HG03439 (cell line): ENCODE measurements at regions not wholly inside any gene's neighbourhood (a gene's known extent, or its start where the extent isn't known, plus 50 kb on each side); places are given as distances from the start of the nearest gene placed in this dataset.

Experiments used
- ATAC-seq: cut with Tn5 transposase; IDR thresholded peaks from one replicate; pipeline ENCODE4 v1.9.1; 2021; ENCODE audit warnings: mild to moderate bottlenecking, moderate library complexity; ENCODE audit not compliant: unreplicated experiment

- no peak for ATAC-seq
These were observed 331.1 kb downstream of the MLLT3 start for GRCh38 chr9:20291201-20291600.

GRCh38 chr9:20290257-20290656, 332.0 kb downstream of the MLLT3 start:
- ATAC-seq = no peak

DNA sequence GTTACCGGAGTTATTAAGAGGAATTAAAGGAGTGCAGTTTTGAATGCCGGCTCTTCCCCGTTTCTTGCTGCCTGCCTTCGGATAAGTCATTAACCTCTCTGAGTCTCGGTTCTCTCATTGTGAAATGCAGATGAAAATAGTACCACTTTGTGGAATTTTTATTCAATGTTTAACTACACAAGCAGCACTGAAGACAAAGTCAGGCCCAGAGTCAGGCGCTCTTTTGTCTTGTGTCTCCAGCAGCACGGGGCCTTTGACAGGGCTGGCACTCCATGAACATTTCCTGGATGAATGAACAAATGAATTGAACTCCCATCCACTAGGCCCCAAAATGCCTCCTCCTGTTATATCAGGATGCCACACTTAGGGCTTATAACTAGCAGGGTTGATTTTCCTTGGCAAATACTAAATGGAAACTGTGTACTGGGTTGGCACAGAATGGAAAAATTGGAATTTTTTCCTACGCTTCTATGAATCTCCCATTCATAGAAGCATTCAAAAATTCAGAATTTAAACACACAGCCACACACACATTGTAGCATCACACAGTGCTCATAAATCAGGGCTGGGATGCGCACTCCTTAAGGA, 332.8 kb downstream of the MLLT3 start:
- ATAC-seq = no peak

DNA sequence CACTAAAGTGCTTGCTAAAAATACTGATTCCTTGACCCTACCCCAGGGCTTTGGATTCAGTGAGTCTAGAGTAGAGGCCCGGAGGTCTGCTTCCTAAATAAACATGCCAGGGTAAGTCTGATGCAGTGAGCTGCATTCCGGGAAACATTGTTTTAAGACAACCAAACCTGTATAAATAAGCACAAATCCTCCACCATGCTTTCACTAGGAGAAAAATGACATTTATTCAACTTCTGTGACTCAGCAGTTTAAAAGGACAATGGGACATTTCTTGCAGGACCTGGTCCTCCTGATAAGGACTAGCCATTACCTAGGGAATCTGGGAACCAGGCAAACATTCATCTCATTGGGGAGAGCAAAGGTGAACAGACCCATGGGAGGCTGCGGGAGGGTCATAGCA, 335.3 kb downstream of the MLLT3 start:
- no peak for ATAC-seq

DNA sequence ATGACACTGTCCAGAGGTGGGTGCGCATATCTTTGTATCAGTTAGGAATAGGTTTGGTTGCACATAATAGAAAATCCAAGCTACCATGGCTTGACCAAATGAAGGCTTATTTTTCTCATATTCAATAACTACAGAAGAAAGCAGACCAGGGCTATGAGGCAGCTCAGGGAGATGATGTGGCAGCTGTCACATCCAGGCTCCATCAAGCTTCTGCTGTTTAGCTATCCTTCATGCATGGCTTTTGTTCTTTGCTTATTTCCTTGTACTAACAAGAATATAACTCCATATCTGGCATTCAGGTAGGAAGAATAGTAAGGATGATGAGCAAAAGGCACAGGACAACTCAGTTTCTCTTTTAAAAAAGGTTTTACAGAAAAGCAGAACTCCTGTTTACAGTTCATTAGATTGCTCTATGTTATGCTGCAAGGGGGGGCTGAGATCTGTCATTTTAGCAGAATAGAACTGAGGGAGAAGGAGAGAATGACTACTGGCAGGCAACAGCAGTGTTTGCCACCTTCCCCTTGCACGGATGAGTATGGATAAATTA, 336.1 kb downstream of the MLLT3 start:
- ATAC-seq = no peak

GRCh38 chr9:20284601-20285289, 337.6 kb downstream of the MLLT3 start:
- no peak for ATAC-seq

DNA sequence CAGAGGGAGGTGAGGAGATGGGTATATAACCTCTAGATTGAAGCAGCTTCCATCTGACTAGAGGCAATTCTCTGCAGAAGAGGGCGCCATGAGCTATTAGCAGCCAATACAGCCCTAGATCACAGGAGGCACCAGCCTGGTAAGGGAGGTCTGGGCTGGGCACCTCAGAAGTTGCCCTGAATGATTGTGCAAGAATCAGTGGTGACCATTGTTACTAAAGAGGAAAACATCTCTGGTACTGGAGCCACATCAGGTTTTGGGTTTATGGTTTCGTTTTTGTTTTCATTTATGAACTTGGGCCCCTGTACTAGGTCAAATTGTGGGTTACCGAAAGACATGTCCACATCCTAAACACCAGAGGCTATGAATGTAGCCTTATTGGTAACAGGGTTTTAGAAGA, 342.0 kb downstream of the MLLT3 start:
- ATAC-seq = no peak

DNA sequence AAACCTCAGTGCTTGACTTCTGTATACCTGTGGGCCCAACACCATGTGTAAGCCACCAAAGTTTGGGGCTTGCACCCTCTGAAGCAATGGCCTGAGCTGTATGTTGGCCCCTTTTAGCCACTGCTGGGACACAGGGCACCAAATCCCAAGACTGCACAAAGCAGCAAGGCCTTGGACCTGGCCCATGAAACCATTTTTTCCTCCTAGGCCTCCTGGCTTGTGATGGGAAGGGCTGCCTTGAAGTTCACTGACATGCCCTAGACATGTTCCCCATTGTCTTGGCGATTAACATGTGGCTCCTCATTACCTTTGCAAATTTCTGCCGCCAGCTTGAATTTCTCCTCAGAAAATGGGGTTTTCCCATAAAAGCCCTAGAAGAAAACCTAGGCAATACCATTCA, 345.5 kb downstream of the MLLT3 start:
- no peak for ATAC-seq

DNA sequence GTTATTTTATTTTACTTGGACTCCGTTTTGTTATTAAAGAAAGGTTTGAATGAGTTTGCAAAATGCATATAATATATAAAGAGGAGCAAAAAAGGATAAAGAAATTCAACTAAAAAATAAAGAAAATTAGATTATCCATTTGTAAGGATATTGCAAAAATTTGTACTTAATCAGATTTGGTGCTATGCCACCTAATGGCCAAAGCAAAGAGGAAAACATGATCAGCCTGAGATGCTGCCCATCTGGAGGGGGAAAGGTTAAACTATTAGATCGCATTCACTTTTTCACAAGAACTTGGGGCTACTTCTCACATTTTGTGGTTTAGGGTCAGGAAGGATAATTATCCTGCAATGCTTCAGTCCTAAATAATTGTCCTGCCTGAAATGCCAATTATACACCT, 350.6 kb downstream of the MLLT3 start:
- no peak for ATAC-seq

DNA sequence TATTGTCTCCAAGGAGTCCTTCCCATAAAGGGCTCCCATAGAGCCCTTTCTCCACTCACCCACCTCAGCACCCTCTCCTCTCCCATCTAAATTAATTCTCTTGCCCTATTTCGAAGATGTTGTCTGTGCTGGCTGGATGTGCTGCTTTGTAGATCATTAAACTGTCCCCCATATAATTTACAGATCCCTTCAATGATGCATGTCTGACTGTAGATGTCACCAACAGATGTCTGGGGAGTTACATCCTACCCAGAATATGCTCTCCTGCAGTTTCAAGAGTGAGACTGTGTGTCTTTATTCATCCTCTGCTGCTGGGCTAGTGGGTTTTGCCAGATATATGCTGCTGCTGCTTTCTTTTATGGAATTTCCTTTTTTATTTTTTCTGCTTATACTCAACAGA, 351.2 kb downstream of the MLLT3 start:
- no peak for ATAC-seq

- no peak for ATAC-seq
These were observed 352.1 kb downstream of the MLLT3 start for GRCh38 chr9:20270161-20270560.

GRCh38 chr9:20269620-20270019, 352.7 kb downstream of the MLLT3 start:
- no peak for ATAC-seq

DNA sequence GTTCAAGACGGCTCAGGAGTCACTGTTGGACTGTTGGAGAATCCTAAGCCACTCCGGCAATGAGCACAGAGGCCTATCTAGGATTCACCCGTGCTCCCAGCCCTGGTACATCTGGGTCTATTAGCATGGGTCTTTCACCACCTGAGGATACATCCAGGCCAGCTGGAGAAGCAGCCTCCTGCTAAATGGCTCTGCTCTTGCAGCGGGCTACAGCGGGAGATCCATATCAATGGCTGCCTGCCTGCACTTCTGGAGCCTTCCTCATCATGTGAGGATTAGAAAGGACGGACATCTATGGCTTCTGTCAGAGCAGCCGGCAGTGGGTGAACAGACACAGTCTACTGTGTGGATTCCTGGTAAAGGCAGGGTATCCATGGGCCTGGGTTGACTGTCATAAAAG, 357.4 kb downstream of the MLLT3 start:
- ATAC-seq = no peak

GRCh38 chr9:20262611-20263010, 359.7 kb downstream of the MLLT3 start:
- ATAC-seq = no peak

DNA sequence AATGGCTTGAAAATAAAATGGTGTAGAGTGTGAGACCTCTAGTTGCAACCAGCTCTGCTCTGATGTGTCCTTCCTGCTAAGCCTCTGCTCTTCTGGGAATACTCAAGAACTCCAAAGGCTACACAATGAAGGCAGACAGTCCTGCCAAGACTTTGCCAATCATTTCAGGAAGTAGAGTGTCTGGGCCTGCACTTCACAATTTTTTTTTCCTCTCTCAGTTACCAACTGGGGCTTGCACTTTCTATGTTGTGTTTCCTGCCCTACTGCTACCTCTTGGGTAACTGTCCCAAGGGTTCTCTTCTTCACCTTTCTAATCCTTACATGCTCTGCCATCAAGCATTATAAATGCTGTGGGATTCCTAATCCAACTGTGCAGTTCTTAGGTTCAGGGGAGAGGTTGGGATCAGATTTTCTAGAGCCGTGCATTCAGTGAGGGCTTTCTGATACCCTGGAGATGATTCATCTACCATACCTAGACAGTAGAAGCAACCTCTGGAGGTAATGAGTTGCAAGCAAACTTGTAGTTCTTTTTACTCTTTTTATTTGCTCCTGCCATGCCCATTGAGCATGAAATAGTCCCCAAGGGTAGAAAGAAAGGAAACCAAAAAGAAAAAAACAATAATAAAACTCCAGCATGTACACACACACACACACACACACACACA, 365.9 kb downstream of the MLLT3 start:
- no peak for ATAC-seq

GRCh38 chr9:20255052-20255451, 367.2 kb downstream of the MLLT3 start:
- no peak for ATAC-seq

DNA sequence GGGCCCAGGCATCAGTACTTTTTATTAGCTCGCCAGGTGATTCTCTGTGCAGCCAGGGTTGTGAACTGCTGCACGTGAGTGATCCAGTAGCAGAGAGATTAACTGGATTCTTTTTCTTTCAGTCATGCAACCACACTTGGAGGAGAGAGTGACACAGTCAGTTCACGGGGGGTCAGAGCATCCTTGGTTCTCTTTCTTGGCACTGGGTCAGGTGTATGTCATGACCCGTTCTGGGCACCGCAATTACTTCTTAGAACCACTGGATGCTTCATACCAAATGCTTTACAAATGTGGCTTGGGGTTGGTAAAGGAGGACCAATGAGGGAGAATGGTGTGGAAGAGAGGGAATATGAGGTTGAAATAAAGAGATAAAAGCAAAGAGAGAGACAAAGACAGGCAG, 368.7 kb downstream of the MLLT3 start:
- no peak for ATAC-seq

DNA sequence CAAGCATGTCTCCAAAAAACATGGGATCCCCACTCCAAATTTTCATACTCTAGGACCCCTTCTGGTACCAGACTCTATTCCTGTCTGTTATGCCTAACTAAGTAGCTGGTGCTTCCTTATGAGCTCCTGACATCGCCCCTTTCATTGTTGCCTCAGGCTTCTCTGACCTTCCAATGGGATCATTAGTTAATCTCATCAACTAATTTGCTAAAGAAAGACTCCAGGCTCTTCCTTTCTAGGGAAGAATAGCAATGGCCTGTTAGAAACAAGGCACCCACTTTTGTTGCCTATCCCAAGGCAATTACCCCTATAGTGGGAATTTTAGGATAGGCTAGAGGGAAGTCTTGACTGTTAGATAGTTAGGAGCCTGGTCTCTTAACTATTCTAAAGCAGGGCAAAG, 369.5 kb downstream of the MLLT3 start:
- no peak for ATAC-seq

- ATAC-seq = no peak
These were observed 371.5 kb downstream of the MLLT3 start for GRCh38 chr9:20250791-20251190.

DNA sequence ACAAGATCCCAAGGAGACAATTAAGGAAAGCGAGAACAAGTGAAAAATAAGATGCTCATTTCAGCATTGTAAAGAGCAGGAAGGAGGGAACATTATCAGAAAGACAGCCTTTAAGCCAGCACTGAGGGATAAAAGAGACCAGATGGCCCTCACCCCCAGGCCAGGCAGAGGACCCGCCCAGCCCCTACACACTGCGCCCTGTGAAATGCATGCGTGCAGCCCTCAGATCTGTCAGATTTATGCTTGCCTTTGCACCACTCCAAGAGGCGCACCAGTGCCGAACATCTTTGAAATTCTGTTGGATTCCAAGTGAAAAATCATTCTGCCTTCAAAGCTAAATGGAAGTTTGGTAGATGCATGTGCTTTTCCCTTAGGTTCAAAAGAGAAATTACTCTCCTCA, 378.0 kb downstream of the MLLT3 start:
- ATAC-seq = no peak

DNA sequence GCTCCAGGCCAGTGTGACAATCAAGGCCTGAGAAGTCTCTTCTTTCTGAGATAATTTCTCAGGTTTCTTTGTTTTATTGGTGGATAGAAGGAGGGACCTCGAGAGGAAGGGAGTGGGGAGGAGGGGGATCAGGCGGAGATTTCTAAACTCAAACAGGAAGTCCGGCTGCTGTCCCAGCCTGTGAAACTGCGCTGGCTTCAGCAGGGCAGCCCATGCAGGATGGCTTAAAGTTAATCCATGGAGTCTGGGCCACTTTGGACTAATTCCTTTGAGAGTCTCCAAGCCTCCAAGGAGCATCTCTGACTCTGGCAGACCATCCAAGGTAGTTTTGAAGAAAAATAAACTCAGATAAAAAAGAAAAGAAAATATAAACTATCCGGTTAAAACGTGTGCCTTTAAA, 378.5 kb downstream of the MLLT3 start:
- no peak for ATAC-seq

DNA sequence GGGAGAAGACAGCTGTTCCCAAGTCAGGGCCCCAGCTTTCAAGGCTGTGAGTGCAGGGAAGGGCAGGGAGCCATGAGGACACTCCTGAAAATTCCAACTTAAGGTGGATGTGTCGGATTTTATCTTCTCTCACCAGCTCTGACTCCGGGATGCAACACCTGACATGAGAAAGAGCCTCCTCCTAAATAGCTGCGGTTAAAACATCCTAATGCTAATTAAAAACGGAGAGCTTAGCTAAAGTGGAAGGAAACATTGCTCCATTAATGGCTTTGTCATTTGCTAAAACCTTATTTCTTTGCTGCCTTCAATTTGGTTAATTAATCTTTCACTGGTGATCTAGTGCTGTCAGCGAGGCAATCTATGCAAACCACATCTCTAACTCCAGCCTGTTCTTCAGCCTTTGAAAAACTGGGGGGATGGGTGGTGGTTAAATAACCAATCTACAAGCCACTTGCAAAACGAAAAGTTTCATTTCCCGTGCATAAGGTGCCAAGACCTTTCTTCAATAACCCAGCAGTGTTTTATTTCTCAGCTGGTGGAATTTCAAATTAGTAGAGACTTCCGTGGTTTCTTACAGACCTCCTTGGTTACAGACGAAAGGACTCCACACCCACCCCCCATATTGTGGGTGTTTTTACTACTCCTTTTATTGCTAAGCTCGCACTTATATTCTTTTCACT, 379.6 kb downstream of the MLLT3 start:
- ATAC-seq = peak; percentile 88
